ENCODE measurements at regions not wholly inside any gene's neighbourhood (a gene's known extent, or its start where the extent isn't known, plus 50 kb on each side); places are given as distances from the start of the nearest gene placed in this dataset.
"Not testable (repeated sequence)": the region's sequence is repeated elsewhere in the genome, so short reads cannot be mapped to it uniquely, and the experiment has no call there.

- no peak overlapping the region for H3K4me3 ChIP-seq (ENCODE audit: low read depth, low read length)
- no peak for DNase-seq (ENCODE audit: low read depth)
- TF ChIP-seq CTCF (IDR thresholded peaks at IDR 0.05; ENCODE audit: insufficient read depth, low read length) = no peak
Observed at GRCh38 chr4:9608300-9608699, 164.1 kb downstream of the DEFB131A start.

GRCh38 chr4:9610321-9610720 is 166.1 kb downstream of the DEFB131A start:
- not testable (repeated sequence) for DNase-seq (ENCODE audit: low read depth); H3K4me3 ChIP-seq (ENCODE audit: low read depth, low read length)

- TF ChIP-seq CTCF (IDR thresholded peaks at IDR 0.05; ENCODE audit: insufficient read depth, low read length) = no peak
- no peak overlapping the region for H3K4me3 ChIP-seq (ENCODE audit: low read depth, low read length)
- DNase-seq (ENCODE audit: low read depth) = no peak
Observed at GRCh38 chr4:9611101-9611500, 166.9 kb downstream of the DEFB131A start.

GRCh38 chr4:9636411-9636810 is 145.0 kb upstream of the DRD5 start:
- not testable (repeated sequence) for DNase-seq (ENCODE audit: low read depth); H3K4me3 ChIP-seq (ENCODE audit: low read depth, low read length)

- H3K4me3 ChIP-seq (ENCODE audit: low read depth, low read length) = not testable (repeated sequence)
- TF ChIP-seq CTCF (IDR thresholded peaks at IDR 0.05; ENCODE audit: insufficient read depth, low read length) = peak; percentile 19
- DNase-seq (ENCODE audit: low read depth) = peak; percentile 0
Observed at GRCh38 chr4:9659678-9660077, 121.8 kb upstream of the DRD5 start.

- H3K4me3 ChIP-seq (ENCODE audit: low read depth, low read length); DNase-seq (ENCODE audit: low read depth): not testable (repeated sequence)
Observed at GRCh38 chr4:9660955-9661354, 120.5 kb upstream of the DRD5 start.

GRCh38 chr4:9670725-9671124 is 110.7 kb upstream of the DRD5 start:
- not testable (repeated sequence) for H3K4me3 ChIP-seq (ENCODE audit: low read depth, low read length); DNase-seq (ENCODE audit: low read depth)

- not testable (repeated sequence) for H3K4me3 ChIP-seq (ENCODE audit: low read depth, low read length); DNase-seq (ENCODE audit: low read depth)
Observed at GRCh38 chr4:9677357-9677756, 104.1 kb upstream of the DRD5 start.

- H3K4me3 ChIP-seq (ENCODE audit: low read depth, low read length) = no peak overlapping the region
- no peak for DNase-seq (ENCODE audit: low read depth)
- no peak for TF ChIP-seq CTCF (IDR thresholded peaks at IDR 0.05; ENCODE audit: insufficient read depth, low read length)
Observed at GRCh38 chr4:9679704-9680478, 101.5 kb upstream of the DRD5 start.

GRCh38 chr4:9683174-9683573 is 98.3 kb upstream of the DRD5 start:
- H3K4me3 ChIP-seq (ENCODE audit: low read depth, low read length) = not testable (repeated sequence)

GRCh38 chr4:9685016-9685415 is 96.4 kb upstream of the DRD5 start:
- DNase-seq (ENCODE audit: low read depth) = not testable (repeated sequence)

More at GRCh38 chr4:9683174-9683573, 98.3 kb upstream of the DRD5 start:
- not testable (repeated sequence) for DNase-seq (ENCODE audit: low read depth)

More at GRCh38 chr4:9685016-9685415, 96.4 kb upstream of the DRD5 start:
- H3K4me3 ChIP-seq (ENCODE audit: low read depth, low read length) = not testable (repeated sequence)

All from fibroblast of the aortic adventitia (primary cell).